ENCODE measurements at regions not wholly inside any gene's neighbourhood (a gene's known extent, or its start where the extent isn't known, plus 50 kb on each side); places are given as distances from the start of the nearest gene placed in this dataset.

DNA sequence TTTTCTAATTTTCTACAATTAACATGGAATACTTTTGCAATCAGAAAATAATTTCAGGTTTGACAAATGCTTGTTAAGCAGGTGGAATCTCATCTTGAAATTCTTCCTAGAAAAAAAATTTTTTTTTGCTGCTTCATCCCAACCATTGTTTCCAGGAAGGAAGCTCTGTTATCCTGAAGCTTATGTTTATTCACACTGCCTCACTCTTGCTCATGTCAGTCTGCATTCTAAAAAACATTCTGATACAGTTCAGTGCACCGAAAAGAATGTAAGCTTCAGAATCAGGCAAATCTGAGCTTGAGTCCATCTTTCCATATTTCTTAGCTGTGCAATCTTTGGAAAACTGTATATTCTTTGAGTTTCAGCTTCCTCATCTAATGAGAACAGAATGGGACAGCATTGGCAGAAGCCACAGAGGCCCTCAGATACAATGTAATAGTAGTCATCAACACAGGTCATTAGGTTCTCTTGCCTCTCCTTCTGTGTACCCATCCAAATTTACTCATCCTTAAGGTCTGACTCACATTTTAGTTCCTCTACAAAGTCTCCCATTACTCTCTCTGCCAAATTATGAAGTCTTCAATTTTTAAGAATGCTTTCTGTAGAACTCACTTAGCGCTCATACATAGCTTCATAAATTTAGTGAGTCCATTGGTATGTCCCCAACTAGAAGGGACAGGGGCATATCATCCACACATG lies 881.8 kb upstream of the NR2F2 start:
- TF ChIP-seq ZNF703 (CRISPR knock-in tag; IDR thresholded peaks at IDR 0.05; ENCODE audit: borderline replicate concordance) (no peak), ZNF263 (CRISPR knock-in tag; IDR thresholded peaks at IDR 0.05) (no peak), ZSCAN29 (CRISPR knock-in tag; conservative IDR thresholded peaks at IDR 0.05) (no peak), POLR2AphosphoS5 (IDR thresholded peaks at IDR 0.05; ENCODE audit: low read depth, low read length) (no peak), GABPA (IDR thresholded peaks at IDR 0.05; ENCODE audit: low read depth, low read length) (no peak), GABPA (CRISPR knock-in tag; IDR thresholded peaks at IDR 0.05; ENCODE audit: low read depth) (no peak)
